DND-41 (cell line): ENCODE measurements at regions not wholly inside any gene's neighbourhood (a gene's known extent, or its start where the extent isn't known, plus 50 kb on each side); places are given as distances from the start of the nearest gene placed in this dataset.

Experiments used
- ATAC-seq: fragments of 200-7000 bp; cut with Tn5 transposase; 3 replicates; pipeline ENCODE4 v1.9.1; 2021; ENCODE audit warnings: low read depth; ENCODE audit not compliant: insufficient read depth
- DNase-seq: peaks from one replicate; pipeline ENCODE4 v3.0.0-alpha.2; 2020
- H2AFZ ChIP-seq: 2 replicates; pipeline ENCODE4 v1.6.0; 2012; ENCODE audit warnings: low read depth, low read length
- H3K27ac ChIP-seq: 2 replicates; pipeline ENCODE4 v1.5.1; 2012; ENCODE audit warnings: low read length, inconsistent platforms
- H3K27me3 ChIP-seq: fragments of 200-600 bp; sonication (generic); 2 replicates; pipeline ENCODE4 v1.6.0; 2012; ENCODE audit warnings: low read length, mild to moderate bottlenecking, inconsistent platforms; ENCODE audit not compliant: insufficient read depth, poor library complexity
- H3K36me3 ChIP-seq: 2 replicates; pipeline ENCODE4 v1.5.1; 2012; ENCODE audit warnings: low read length, inconsistent platforms; ENCODE audit not compliant: insufficient read depth
- H3K4me1 ChIP-seq: 2 replicates; pipeline ENCODE4 v1.5.1; 2012; ENCODE audit warnings: mild to moderate bottlenecking, low read length; ENCODE audit not compliant: insufficient read depth
- H3K4me2 ChIP-seq: 2 replicates; pipeline ENCODE4 v1.6.0; 2012; ENCODE audit warnings: mild to moderate bottlenecking, moderate library complexity, low read length, inconsistent platforms; ENCODE audit not compliant: insufficient read depth
- H3K4me3 ChIP-seq, 2 experiments: fragments of 200-600 bp in 1 of 2; shearing (Covaris generic) in 1 of 2; 2 replicates each; pipeline ENCODE4 v1.5.1; 2012 to 2016; ENCODE audit warnings: inconsistent platforms in 2 of 2, low read length in 2 of 2, mild to moderate bottlenecking in 2 of 2, low read depth in 1 of 2, moderate library complexity in 1 of 2
- H3K79me2 ChIP-seq: 2 replicates; pipeline ENCODE4 v1.6.0; 2012; ENCODE audit warnings: low read length, inconsistent platforms; ENCODE audit not compliant: insufficient read depth
- H3K9ac ChIP-seq: 2 replicates; pipeline ENCODE4 v1.6.0; 2012; ENCODE audit warnings: low read depth, mild to moderate bottlenecking, inconsistent platforms, low read length, moderate library complexity
- H3K9me3 ChIP-seq: 2 replicates; pipeline ENCODE4 v1.5.1; 2012; ENCODE audit warnings: low read length, moderate library complexity, mild to moderate bottlenecking, inconsistent platforms; ENCODE audit not compliant: insufficient read depth, severe bottlenecking
- H4K20me1 ChIP-seq: 2 replicates; pipeline ENCODE4 v1.6.0; 2012; ENCODE audit warnings: low read length; ENCODE audit not compliant: insufficient read depth
- CTCF ChIP-seq: IDR thresholded peaks from 2 replicates; pipeline ENCODE4 v1.5.1; 2012; ENCODE audit warnings: borderline replicate concordance, low read length, moderate library complexity, mild to moderate bottlenecking; ENCODE audit not compliant: poor library complexity, severe bottlenecking; ENCODE audit errors: extremely low read depth
- EZH2 ChIP-seq: IDR thresholded peaks from 3 replicates; pipeline ENCODE4 v1.6.1; 2012; ENCODE audit warnings: borderline replicate concordance, low read depth, mild to moderate bottlenecking, moderate library complexity, low read length, inconsistent platforms; ENCODE audit not compliant: severe bottlenecking

GRCh38 chr16:55047903-55048497 lies 117.3 kb downstream of the IRX5 start:
- H3K27me3 ChIP-seq = no peaks in the 10 kb centered on the region
- H3K36me3 ChIP-seq = no peaks in the 10 kb centered on the region
- H3K9me3 ChIP-seq = no peaks in the 10 kb centered on the region
- no peak overlapping the region for H3K4me2 ChIP-seq
- no peak overlapping the region for H3K4me3 ChIP-seq
- ATAC-seq = no peak
- peaks cover 8% of the 10 kb centered on the region for H3K4me1 ChIP-seq
- no peaks in the 10 kb centered on the region for H3K79me2 ChIP-seq
- no peak for TF ChIP-seq EZH2
- TF ChIP-seq CTCF = no peak
- no peak overlapping the region for H2AFZ ChIP-seq
- H4K20me1 ChIP-seq = no peaks in the 10 kb centered on the region
- DNase-seq = no peak
- no peak overlapping the region for H3K27ac ChIP-seq
- H3K9ac ChIP-seq = no peak overlapping the region

- no peak for ATAC-seq
- H3K9me3 ChIP-seq = no peaks in the 10 kb centered on the region
- no peak overlapping the region for H3K4me3 ChIP-seq
- no peak overlapping the region for H3K4me2 ChIP-seq
- no peak for DNase-seq
- no peak overlapping the region for H2AFZ ChIP-seq
- H3K27ac ChIP-seq = no peak overlapping the region
- peaks cover 8% of the 10 kb centered on the region for H3K4me1 ChIP-seq
- H3K79me2 ChIP-seq = no peaks in the 10 kb centered on the region
- H4K20me1 ChIP-seq = no peaks in the 10 kb centered on the region
- H3K9ac ChIP-seq = no peak overlapping the region
- no peaks in the 10 kb centered on the region for H3K27me3 ChIP-seq
- H3K36me3 ChIP-seq = no peaks in the 10 kb centered on the region
- TF ChIP-seq EZH2 (no peak), CTCF (no peak)
Measured at GRCh38 chr16:55048745-55049144, 118.1 kb downstream of the IRX5 start.

GRCh38 chr16:55051571-55052347 lies 121.1 kb downstream of the IRX5 start:
- Histone ChIP-seq H3K9ac (no peak overlapping the region), H4K20me1 (no peaks in the 10 kb centered on the region), H3K4me3 (no peak overlapping the region), H3K36me3 (no peaks in the 10 kb centered on the region), H3K27ac (no peak overlapping the region), H3K4me1 (peaks cover 8% of the 10 kb centered on the region), H3K4me2 (no peak overlapping the region), H2AFZ (no peak overlapping the region), H3K79me2 (no peaks in the 10 kb centered on the region), H3K27me3 (no peaks in the 10 kb centered on the region), H3K9me3 (no peaks in the 10 kb centered on the region)
- no peak for ATAC-seq
- peak; percentile 10 for DNase-seq
- TF ChIP-seq CTCF = no peak
- TF ChIP-seq EZH2 = no peak
